ENCODE measurements at regions not wholly inside any gene's neighbourhood (a gene's known extent, or its start where the extent isn't known, plus 50 kb on each side); places are given as distances from the start of the nearest gene placed in this dataset.

DNA sequence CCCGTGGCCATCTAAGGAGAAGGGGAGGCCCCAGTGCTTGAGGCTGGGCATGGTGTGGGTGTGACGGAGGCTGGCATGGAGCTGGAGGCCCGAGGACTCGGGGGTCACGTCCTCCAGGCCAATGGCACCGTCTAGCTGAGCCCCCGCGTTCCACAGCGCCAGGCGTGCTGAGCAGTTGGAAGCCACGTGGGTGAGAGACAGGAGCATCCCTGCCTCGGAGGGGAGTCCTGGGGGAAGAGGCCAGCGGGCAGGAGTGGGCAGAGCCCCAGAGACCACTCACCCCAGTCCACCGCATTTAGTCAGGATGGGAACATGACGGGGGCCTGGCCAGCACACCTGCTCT lies 78.8 kb downstream of the RMI2 start:
- TF ChIP-seq, protein P1, sequence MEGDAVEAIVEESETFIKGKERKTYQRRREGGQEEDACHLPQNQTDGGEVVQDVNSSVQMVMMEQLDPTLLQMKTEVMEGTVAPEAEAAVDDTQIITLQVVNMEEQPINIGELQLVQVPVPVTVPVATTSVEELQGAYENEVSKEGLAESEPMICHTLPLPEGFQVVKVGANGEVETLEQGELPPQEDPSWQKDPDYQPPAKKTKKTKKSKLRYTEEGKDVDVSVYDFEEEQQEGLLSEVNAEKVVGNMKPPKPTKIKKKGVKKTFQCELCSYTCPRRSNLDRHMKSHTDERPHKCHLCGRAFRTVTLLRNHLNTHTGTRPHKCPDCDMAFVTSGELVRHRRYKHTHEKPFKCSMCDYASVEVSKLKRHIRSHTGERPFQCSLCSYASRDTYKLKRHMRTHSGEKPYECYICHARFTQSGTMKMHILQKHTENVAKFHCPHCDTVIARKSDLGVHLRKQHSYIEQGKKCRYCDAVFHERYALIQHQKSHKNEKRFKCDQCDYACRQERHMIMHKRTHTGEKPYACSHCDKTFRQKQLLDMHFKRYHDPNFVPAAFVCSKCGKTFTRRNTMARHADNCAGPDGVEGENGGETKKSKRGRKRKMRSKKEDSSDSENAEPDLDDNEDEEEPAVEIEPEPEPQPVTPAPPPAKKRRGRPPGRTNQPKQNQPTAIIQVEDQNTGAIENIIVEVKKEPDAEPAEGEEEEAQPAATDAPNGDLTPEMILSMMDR (IDR thresholded peaks at IDR 0.05) = no peak
- TF ChIP-seq POLR2A (IDR thresholded peaks at IDR 0.05) = no peak
